Neural cell (in vitro differentiated cells): ENCODE measurements at regions not wholly inside any gene's neighbourhood (a gene's known extent, or its start where the extent isn't known, plus 50 kb on each side); places are given as distances from the start of the nearest gene placed in this dataset.

Experiments
- CTCF ChIP-seq: fragments of 450-650 bp; IDR thresholded peaks from 2 replicates; pipeline ENCODE4 v1.5.1; 2014; ENCODE audit warnings: antibody characterized with exemption, mild to moderate bottlenecking, moderate library complexity; ENCODE audit not compliant: poor library complexity, severe bottlenecking
- TAF1 ChIP-seq: IDR thresholded peaks from 2 replicates; pipeline ENCODE4 v1.6.1; 2012; ENCODE audit warnings: low read depth

GRCh38 chr15:93203036-93203435 is 114.0 kb upstream of the RGMA start:
- TF ChIP-seq CTCF (no peak), TAF1 (no peak)
